Kidney epithelial cell (primary cell): ENCODE measurements at regions not wholly inside any gene's neighbourhood (a gene's known extent, or its start where the extent isn't known, plus 50 kb on each side); places are given as distances from the start of the nearest gene placed in this dataset.

Experiments used
- DNase-seq: peaks from one replicate; pipeline ENCODE4 v3.0.0-alpha.2; 2010; ENCODE audit warnings: low read depth
- H3K27me3 ChIP-seq: 2 replicates; pipeline ENCODE4 v1.6.0; 2011; ENCODE audit warnings: low read length; ENCODE audit not compliant: control insufficient read depth, insufficient read depth
- H3K36me3 ChIP-seq: 2 replicates; pipeline ENCODE4 v1.5.1; 2011; ENCODE audit warnings: low read length; ENCODE audit not compliant: control insufficient read depth, insufficient read depth
- H3K4me3 ChIP-seq: 2 replicates; pipeline ENCODE4 v1.5.1; 2011; ENCODE audit warnings: low read depth, mild to moderate bottlenecking, control low read depth, low read length
- CTCF ChIP-seq: IDR thresholded peaks from 2 replicates; pipeline ENCODE4 v1.5.1; 2011; ENCODE audit warnings: mild to moderate bottlenecking, moderate library complexity, low read length, control low read depth, inconsistent platforms; ENCODE audit not compliant: insufficient read depth, poor library complexity, severe bottlenecking

DNA sequence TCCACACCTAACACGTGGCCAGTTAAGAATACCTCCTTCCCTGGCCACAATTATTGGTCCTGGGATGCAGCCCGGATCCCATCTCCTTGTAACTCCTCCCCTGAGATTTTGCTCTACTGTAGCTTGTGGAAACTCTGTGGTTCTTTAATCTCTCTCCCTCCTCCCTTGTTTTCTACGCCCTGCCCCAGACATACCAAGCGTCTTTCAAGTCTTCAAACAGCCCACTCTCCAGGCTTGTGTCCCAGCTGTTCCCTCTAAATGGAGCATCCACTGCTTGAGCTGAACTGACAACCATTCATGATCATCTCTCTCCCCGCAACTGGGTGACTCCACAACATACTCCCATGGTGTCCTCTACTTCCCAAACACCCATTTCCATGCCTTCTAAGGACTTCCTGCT is 111.6 kb downstream of the SIPA1L2 start:
- Histone ChIP-seq H3K36me3 (no peaks in the 10 kb centered on the region), H3K27me3 (no peaks in the 10 kb centered on the region), H3K4me3 (no peak overlapping the region)
- no peak for TF ChIP-seq CTCF
- no peak for DNase-seq

DNA sequence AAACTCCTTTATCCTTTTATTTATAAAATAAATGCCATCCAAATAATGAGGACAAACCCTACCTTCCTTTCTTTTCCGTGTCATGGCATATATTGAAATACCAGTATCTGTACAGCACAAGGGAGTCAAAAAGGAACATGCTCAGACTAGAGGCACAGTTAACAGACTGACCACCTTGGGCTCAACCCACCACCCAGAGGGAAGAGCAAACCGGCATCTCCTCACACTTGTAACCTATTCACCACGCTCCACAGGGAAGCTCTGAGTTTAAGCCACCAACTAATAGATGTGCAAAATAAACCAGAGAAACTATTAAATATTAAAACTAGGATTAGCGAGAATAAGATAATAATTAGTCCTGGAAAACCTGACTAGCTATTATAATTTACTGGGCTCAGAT is 112.7 kb downstream of the SIPA1L2 start:
- no peak overlapping the region for H3K4me3 ChIP-seq
- no peak for DNase-seq
- TF ChIP-seq CTCF, result no peak
- H3K36me3 ChIP-seq, result no peaks in the 10 kb centered on the region
- no peaks in the 10 kb centered on the region for H3K27me3 ChIP-seq

GRCh38 chr1:232515706-232516105 is 114.2 kb downstream of the SIPA1L2 start:
- Histone ChIP-seq H3K27me3 (no peaks in the 10 kb centered on the region), H3K36me3 (no peaks in the 10 kb centered on the region), H3K4me3 (no peak overlapping the region)
- no peak for DNase-seq
- TF ChIP-seq CTCF, result no peak

DNA sequence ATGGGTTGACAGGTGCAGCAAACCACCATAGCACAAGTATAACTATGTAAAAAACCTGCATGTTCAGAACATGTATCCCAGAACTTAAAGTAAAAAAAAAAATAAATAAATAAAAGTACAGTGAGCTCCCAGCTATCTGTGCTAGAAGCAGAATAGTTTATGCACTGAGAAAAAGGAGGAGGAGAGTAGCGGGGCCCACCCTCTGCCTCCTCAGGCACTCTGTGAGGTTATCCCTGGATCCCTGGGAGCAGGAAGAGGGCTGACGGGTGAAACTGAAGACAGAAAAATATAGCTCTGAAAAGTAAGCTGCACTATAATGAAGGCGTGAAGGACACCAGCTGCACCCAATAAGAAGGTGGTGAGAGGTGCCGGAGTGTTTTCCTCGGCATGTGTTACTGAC is 117.2 kb downstream of the SIPA1L2 start:
- no peak for TF ChIP-seq CTCF
- no peak for DNase-seq
- Histone ChIP-seq H3K4me3 (no peak overlapping the region), H3K27me3 (no peaks in the 10 kb centered on the region), H3K36me3 (no peaks in the 10 kb centered on the region)

GRCh38 chr1:232511172-232511571 is 118.8 kb downstream of the SIPA1L2 start:
- DNase-seq, result no peak
- no peak overlapping the region for H3K4me3 ChIP-seq
- H3K36me3 ChIP-seq, result no peaks in the 10 kb centered on the region
- no peak for TF ChIP-seq CTCF
- H3K27me3 ChIP-seq, result no peaks in the 10 kb centered on the region

DNA sequence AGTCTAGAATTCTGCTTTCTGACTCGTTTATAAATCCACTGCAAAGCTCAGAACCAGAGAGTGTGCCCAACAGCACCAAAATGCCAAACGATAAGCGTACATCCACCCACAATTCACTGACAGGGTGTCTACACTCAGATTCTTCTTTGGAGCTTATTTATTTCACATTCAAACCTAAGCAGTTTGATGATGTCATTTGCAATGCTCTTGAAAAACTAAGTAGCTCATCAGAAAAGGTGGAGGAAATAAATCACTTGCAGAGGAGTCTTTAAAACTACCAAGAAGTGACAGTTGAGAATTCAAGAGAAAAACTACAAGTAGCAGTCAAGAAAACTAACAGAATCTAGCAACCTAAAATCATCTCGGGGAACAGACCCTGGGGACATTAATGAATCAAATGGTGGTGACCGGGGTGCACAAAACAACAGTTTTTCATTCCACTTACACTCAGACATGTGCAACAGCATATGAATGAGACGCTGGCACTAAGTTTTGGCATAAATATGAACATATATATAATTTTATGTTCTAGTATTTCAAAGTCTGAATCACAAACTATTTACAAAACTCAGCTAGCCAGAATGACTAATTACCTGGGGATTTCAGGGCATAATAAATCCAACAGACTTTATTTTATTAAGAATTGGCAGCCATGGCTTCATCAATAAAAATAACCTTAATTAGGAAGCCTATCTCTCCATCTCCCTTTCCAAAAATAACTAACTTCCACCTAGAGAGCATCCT is 119.4 kb downstream of the SIPA1L2 start:
- no peak for DNase-seq
- no peak overlapping the region for H3K4me3 ChIP-seq
- H3K36me3 ChIP-seq, result no peaks in the 10 kb centered on the region
- H3K27me3 ChIP-seq, result no peaks in the 10 kb centered on the region
- TF ChIP-seq CTCF, result no peak
